DMS114 treated with DMSO at 0.1 percent for 48 hours (cell line): ENCODE measurements at regions not wholly inside any gene's neighbourhood (a gene's known extent, or its start where the extent isn't known, plus 50 kb on each side); places are given as distances from the start of the nearest gene placed in this dataset.

Experiments
- DNase-seq: peaks from one replicate; lab custom pipeline; 2025; ENCODE audit not compliant: unreplicated experiment; lab: John Stamatoyannopoulos, UW

DNA sequence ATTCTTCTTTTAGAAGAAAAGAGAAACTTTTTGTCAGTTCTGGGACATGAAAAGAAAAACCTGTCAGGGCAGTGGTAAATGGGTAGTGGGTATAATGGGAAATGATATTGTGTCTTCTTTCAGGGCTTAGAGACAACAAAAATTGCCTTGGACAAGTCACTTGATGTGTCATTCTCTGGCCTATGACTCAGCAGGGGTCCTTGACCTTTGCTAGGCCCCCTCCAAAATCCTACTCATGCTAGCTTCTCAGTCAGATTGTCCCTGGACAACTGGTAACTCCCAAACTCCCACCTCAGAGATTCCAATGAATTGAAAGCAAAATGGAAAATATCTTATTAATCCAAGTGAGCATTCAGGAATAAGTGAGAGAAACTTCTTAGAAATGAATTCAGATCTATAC is 258.8 kb upstream of the SPRY2 start:
- DNase-seq: no peak

DNA sequence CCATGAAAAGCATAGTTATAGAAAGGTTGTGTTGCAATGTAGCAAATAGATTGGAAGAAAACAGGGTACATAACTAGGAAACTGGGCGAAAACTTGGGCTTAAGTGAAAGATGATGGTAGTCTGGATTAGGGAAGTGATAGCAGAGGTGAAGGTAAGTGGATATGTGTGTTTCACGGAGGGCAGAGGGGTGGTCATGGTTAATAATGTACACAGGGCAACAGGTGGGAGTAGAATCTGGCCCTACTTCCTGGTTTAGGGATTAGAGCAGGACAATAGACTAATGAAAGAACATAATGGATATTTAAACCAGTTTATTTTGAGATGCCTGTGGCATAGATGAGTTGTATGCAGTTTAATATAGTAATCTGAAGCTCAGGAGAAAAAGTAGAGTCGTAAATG is 257.3 kb upstream of the SPRY2 start:
- no peak for DNase-seq

DNA sequence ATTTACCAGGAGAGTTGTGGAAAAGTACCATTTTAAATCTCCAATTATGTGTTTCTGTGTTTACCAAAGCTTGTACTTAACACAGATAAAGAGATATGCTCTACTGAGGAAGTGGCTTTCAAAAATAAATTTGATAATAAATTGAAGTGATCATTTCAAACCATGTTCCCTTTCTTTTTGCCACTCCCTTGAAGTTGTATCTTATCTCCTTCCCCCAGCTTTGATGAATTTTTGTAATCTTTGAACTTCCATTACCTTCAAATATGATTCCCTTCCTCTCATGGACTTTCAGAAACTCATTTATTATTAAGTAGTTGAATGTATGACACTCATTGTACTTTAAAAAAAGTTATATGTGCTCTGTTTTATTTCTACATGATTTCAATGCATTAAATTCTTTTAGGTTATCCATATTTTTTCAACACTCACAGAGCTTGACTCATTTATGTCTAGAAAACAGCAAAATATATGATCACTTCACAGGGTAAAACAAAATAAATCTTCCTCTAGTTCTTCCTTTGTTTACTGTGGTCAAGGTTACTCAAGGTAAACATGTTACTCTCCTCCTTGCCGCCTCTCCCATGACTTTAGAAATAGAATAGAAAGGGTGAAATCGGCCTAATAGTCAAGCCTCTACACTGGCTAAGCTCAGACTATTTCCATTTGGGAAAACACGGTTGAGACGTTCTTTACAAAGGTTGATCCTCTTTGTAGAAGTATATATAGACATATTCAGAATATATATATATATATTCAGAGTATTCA is 251.2 kb upstream of the SPRY2 start:
- DNase-seq: no peak

DNA sequence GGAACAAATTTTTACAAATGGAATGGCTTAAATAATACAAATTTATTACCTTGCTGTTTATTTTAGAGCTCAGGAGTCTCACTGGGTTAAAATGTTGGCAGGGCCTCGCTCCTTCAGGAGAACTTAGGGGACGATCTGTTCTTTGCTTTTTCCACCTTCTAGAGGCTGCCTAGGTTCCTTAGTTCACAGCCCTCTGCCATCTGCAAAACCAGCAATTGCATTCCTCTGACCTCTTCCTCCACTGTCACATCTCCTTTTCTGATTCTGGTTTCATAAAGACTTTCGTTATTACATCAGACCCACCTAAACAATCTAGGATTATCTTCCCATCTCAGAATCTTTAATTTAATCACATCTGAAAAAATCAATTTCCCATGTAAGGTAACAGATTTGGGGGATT is 249.6 kb upstream of the SPRY2 start:
- no peak for DNase-seq

DNA sequence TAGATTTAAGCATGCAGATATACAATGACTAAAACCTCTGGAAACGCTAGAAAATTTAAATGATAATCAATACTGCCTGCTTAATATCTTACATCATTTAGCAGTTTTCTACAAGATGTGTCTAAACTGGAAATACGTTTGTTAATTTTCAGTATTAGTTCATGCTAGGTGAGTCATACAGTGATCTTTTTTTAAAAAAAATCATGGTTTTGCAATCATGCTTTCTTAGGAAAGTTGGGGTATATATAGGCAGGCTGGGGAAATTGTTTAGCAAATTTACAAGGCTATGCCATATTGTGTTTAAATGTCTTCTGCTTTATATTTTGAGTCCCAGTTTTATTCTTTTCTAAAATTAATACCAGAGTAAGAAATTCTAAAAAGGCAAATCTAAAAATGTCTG is 245.4 kb upstream of the SPRY2 start:
- DNase-seq: no peak

DNA sequence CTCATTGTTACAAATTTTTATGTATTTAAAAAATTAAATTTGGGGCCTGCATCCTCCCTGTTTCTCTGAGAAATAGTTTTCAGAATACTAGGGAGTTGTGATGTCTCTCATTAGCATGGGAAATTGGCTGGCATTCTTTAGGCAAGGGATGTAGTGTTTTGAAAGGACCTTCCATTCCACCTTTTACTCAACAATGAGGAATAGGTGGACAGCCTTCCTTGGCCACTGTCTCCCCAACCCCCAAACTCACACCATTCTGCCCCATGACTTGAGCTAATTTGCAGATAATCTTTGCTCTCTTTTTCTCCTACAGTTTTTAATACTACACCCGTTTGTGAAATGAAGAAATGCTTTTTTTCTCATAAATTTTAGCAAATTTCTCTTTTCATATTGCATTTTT is 244.6 kb upstream of the SPRY2 start:
- DNase-seq: no peak

DNA sequence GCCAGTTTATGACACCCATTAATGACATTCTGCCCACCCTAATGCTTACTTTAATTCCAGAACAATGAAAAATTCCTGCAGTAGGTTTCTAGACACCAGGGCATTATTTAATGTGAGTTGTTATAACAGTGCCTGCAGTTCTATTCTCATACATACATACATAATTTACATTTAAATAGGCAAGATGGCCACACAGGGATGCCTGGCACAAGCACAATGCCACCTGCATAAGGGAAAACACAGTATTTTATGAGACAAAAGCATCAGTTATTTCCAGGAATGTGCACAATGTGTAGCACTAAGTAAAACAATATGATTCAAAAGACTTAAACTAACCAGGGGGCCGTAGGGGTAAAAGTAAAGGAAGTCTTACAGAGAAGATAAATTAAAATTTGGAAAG is 243.9 kb upstream of the SPRY2 start:
- DNase-seq: no peak

DNA sequence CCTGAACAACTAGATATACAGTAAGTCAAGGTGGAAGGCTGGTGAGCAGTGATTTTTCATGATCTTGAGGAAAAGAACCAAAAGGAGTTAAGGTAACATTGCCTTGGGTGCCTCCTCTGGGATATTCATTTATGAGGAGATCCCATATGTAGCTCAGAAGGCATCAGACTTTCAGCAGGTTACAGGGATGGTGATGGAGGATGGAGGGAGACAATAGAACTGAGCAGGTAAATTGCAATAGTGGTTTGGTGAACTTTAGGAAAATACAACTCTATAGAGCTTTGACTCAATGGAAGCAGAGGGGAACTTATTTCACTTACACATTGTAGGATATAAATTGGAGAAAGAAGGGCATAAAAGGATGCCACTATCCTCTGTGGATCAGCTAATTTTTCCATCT is 243.4 kb upstream of the SPRY2 start:
- DNase-seq: no peak

DNA sequence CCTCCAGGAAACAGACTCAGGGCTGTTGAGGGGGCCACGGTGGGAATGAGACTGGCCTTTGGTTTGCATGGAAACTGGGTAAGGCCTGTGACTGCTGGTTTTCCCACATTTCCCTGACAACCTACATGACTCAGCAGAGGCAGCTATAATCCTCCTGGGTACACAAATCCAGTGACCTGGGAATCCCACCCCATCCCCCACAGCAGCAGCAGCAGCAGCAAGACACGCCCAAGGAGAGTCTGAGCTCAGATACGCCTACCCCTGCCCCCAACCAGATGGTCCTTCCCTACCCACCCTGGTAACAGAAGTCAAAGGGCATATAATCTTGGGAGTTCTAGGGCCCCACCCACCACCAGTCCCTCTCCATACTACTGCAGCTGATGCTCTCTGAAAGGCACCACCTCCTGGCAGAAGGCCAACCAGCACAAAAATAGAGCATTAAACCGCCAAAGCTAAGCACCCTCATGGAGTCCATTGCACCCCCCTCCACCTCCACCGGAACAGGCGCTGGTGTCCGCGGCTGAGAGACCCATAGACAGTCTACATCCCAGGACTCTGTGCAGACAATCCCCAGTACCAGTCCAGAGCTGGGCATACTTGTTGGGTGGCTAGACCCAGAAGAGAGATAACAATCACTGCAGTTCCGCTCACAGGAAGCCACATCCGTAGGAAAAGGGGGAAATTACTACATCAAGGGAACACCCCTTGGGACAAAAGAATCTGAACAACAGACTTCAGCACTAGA is 237.2 kb upstream of the SPRY2 start:
- DNase-seq: no peak

DNA sequence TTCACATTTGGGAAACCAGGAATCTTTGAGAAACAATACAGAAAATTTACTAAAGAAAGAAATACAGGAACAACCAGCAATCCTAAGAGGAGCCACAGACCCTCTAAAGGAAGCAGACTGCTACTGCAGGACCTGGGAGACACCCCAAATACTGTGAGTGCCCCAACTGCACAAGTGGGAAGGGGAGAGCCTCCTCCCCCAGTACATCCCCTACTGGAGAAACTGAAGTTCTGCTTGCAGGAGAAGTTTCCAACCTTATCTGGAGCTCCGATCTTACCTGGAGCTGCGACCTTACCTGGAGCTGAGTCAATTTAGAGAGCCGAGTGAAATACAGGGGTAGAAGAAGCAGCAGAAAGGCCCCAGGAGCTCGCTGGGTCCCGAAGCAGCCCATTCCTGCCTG is 236.4 kb upstream of the SPRY2 start:
- DNase-seq: no peak

DNA sequence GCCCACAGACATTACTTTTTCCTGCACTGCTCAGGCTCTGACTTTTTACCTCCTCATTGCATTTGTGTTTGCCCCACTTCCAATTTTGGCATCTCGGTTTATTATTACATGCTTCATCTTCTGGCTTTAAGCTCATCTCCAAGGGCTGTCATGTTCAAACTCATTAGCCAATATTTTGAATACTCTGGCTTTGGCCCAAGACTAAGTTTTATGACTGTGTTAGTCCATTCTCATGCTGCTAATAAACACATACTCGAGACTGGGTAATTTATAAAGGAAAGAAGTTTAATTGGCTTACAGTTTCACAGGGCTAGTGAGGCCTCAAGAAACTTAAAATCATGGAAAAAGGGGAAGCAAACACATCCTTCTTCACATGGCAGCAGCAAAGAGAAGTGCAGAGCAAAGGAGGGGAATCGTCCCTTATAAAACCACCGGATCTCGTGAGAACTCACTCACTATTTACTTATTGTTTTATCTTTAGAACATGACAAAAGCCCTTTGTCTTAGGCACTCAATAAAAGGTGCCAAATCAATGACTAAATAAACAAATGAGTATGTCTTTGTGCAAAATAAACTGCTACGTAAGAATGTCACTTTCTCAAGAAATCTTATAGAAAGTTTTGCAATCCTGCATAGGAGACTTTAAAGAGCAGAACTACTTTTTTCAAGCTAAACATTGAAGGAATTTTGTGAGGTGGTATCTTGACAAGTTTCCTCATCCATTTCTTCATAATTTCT is 233.4 kb upstream of the SPRY2 start:
- no peak for DNase-seq

DNA sequence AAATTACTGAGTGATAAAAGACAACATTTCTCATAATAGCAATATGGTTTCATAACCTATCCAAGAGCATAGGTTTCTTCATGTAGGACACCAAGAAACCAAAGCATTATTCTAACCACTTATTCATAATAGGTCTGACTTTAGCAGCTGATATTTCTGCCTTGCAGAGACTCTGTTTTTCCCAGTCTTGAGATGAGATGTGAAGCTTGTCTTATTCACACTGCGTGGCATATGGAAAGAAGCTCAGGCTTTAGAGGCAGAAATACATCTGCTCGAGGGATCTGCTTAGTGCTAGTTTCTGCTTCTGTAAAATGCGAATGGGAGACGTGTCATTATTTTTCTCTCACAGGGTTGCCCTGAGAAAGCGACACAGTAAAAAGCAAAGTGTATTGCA is 232.0 kb upstream of the SPRY2 start:
- no peak for DNase-seq

DNA sequence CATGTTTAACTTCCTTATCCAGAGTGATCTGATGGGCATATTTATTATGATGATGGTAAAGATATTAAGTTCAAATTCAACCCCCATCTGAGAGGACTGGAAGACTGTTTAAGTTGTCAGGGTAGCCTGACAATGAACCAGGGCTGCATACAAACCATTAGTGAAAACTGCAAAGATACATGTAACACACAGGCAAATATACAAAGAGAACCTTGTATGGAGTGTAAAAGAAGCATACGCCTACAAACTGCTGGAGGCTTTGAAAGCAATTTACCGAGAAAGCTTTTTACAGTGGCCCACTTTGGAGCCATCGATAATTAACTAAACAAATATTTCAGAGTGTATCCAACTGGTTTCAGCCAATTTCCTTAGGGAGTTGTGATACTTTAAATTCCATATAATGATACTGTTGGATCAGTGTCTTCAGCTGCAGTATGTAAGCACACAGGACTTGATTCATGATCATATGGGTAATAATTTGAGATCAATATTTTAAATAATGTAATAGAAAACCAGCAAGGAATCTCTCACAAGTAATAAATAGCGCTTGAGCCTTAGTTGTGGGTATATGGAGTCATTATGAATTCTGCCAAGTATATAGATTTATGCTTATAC is 231.5 kb upstream of the SPRY2 start:
- no peak for DNase-seq

DNA sequence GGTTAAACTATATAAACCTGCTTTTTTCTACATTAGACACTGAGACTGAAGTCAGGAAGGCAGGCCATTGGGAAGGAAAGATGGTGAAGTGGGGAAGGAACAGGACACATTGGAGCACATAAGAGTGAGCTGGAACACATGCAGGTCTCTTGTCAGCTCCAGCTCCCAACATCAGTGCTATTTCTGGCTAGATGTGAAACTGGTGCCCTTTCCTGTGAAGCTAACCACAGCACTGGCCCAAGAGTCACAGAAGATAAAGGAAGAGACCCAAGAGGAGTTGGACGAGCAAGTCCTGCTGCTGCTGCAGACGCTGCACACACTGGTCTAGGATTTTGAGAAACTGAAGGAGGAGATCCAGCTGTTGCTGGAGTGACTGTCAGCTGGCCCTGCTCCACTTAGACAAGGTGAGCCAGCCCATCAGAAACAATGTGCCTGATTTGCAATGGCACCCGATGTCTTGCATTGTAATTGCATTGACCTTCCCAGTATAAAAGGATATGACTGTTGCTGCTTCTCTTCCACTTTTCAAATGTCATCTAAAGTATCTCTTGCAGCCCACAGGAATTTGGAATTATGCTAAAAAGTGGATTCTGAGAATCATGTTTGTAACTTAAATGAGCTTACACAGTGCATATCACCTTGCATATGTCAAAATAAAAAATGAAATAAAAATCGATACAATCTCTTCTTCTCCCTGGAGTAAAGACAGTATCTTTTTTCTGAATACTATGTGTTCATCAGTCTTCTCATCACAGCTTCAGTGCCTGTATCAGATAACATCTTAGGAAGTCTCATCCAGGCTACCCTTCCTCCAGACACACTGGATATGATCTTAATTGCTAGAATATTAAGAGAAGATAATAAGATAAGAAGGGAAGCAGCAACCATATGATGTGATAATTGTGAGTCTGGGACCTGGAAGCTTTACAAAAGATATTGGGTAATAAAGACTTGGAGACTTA is 230.7 kb upstream of the SPRY2 start:
- DNase-seq: no peak

DNA sequence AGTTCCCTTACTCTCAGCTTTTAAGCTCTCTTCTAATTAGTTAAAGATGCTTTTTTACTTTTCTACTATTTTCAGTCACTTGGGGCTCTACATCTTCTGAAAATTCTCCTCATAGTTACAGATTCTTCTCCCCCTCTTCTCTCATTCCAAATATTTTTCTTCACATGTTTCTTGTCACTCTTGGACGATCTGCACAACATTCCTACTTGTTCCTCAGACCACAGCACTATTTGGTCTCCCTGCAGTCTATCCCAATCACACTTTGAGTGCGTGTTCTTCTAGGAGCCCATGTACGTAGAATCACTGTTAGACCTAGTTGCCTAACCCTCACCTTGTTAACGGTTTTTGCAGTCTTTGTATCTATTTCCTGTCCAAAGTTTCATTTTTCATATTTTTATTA is 222.5 kb upstream of the SPRY2 start:
- DNase-seq: no peak

DNA sequence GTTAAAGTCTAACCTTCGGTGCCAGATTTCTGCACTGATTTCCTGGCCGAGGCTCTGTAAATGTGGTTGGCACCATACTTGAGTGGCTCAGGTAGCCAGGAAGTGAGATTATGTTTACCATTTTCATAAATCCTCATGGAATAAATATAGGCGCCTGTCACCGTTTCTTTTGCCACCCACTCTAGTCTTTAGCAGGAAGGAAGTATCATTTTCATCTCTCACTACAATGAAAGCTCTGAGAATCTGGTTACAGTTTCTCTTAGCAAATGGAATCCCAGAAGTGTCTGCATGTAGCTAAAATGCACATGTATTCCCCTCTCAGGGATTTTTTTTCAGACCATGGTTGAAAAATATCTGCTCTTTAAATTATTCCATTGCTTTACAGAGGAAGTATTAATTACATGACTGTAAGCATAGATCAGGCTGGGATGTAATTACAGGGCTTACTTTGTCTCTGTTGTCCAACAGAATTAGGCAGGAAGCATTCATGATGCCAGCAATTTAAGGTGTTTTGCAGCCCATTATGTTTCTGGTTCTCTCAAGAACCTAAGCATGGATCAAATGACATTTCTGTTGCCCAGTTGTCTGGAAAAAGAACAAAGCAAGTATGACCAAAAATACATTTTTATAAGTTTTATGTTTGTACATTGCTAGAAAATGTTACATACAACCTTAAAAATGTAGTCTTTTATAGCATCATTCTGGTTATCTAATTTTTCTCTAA is 221.7 kb upstream of the SPRY2 start:
- no peak for DNase-seq

DNA sequence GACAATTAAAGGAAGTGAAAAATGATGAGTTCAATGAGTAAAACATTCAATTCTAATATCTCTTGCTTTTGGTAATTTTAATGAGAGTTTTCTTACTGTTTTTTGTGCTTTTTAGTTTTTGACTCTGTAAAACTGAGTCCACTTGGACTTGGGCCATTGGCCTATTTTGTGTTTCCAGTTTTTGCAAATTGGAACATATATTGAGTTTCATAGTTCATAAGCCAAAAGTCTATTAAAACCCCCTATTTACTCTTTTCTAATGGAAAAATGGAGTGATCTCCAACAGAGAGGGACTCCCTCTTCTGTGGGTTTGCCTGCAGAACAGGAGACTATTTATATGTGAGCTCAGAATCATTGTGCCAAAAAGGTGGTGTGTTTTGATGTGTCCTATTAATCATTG is 219.7 kb upstream of the SPRY2 start:
- DNase-seq: no peak

DNA sequence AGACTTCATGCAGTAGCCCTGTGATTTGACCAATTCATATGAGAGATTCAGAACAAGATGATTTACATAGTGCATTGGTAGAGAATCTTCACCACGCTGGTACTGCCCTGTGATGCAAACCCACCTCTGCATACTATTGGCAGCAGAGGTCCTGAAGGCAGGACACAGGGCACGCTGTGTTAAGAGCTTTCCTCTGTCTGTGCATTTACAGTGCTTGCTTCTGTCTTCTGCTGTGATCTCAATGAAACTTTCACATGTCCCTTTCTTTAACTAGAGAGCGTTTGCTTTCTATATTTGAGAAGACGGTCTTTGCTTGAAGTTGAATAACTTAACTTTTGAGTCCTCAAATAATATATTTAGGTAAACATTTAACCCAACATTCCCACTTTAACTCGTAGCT is 219.0 kb upstream of the SPRY2 start:
- no peak for DNase-seq

DNA sequence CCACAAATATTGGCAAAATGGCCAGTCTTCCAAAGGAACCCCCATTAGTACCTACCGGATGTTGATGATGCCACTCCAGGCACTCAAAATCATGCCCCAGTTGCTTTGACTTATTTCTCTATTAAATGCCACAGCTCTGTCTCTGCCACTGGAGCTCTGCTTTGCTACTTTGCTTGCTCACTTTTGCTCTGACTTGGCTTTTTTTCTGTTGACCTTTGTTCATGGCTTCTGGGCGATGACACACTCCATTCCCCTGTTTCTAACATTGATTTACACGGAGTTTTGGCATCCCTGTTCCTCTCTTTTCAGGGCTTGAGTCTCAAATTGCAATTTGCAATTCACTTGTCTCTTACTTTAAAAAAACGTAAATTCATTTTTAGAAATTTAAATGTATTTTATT is 217.1 kb upstream of the SPRY2 start:
- no peak for DNase-seq
